C1 segment of cervical spinal cord (tissue), 14 donors: ENCODE measurements at regions not wholly inside any gene's neighbourhood (a gene's known extent, or its start where the extent isn't known, plus 50 kb on each side); places are given as distances from the start of the nearest gene placed in this dataset.
"Not testable (repeated sequence)": the region's sequence is repeated elsewhere in the genome, so short reads cannot be mapped to it uniquely, and the experiment has no call there.

ENCODE experiments used
- DNase-seq, 14 donors: peaks; one replicate each; lab custom pipeline; 2025; lab: John Stamatoyannopoulos, UW

GRCh38 chr16:21533474-21533873, 65.9 kb upstream of the METTL9 start:
- DNase-seq, result not testable (repeated sequence)

GRCh38 chr16:21534561-21534960, 64.8 kb upstream of the METTL9 start:
- DNase-seq, result not testable (repeated sequence)

- DNase-seq, result not testable (repeated sequence)
Observed at GRCh38 chr16:21535201-21535600, 64.2 kb upstream of the METTL9 start.

- not testable (repeated sequence) for DNase-seq
Observed at GRCh38 chr16:21536740-21537139, 62.6 kb upstream of the METTL9 start.

- not testable (repeated sequence) for DNase-seq
Observed at GRCh38 chr16:21537598-21537997, 61.8 kb upstream of the METTL9 start.

- DNase-seq, result peak in 1 of 14 donors; percentile 6
Observed at GRCh38 chr16:21539107-21539618, 60.2 kb upstream of the METTL9 start.

- not testable (repeated sequence) for DNase-seq
Observed at GRCh38 chr16:21540770-21541433, 58.5 kb upstream of the METTL9 start.

- not testable (repeated sequence) for DNase-seq
Observed at GRCh38 chr16:21541611-21542051, 57.7 kb upstream of the METTL9 start.

- DNase-seq, result not testable (repeated sequence)
Observed at GRCh38 chr16:21542075-21542474, 57.3 kb upstream of the METTL9 start.

GRCh38 chr16:21542491-21543124, 56.8 kb upstream of the METTL9 start:
- not testable (repeated sequence) for DNase-seq

- DNase-seq, result not testable (repeated sequence)
Observed at GRCh38 chr16:21543151-21543836, 56.1 kb upstream of the METTL9 start.

GRCh38 chr16:21545664-21546326, 53.6 kb upstream of the METTL9 start:
- DNase-seq, result not testable (repeated sequence)

- not testable (repeated sequence) for DNase-seq
Observed at GRCh38 chr16:21549396-21549795, 50.0 kb upstream of the METTL9 start.
